GM21515 (cell line): ENCODE measurements at regions not wholly inside any gene's neighbourhood (a gene's known extent, or its start where the extent isn't known, plus 50 kb on each side); places are given as distances from the start of the nearest gene placed in this dataset.
"Not testable (repeated sequence)": the region's sequence is repeated elsewhere in the genome, so short reads cannot be mapped to it uniquely, and the experiment has no call there.

Experiments
- ATAC-seq: cut with Tn5 transposase; IDR thresholded peaks from one replicate; pipeline ENCODE4 v1.9.1; 2021; ENCODE audit not compliant: unreplicated experiment

- no peak for ATAC-seq
Measured at GRCh38 chr5:87661784-87662566, 249.2 kb upstream of the CCNH start.

- no peak for ATAC-seq
Measured at GRCh38 chr5:87653242-87653641, 240.5 kb upstream of the CCNH start.

- ATAC-seq, result no peak
Measured at GRCh38 chr5:87650284-87650683, 237.6 kb upstream of the CCNH start.

GRCh38 chr5:87649455-87649854 is 236.7 kb upstream of the CCNH start:
- no peak for ATAC-seq

- ATAC-seq, result no peak
Measured at GRCh38 chr5:87645224-87645623, 232.5 kb upstream of the CCNH start.

- no peak for ATAC-seq
Measured at GRCh38 chr5:87640902-87641301, 228.2 kb upstream of the CCNH start.

- no peak for ATAC-seq
Measured at GRCh38 chr5:87627363-87627762, 214.6 kb upstream of the CCNH start.

GRCh38 chr5:87608385-87608784 is 195.7 kb upstream of the CCNH start:
- no peak for ATAC-seq

- ATAC-seq, result no peak
Measured at GRCh38 chr5:87605663-87606062, 192.9 kb upstream of the CCNH start.

GRCh38 chr5:87599778-87600177 is 187.0 kb upstream of the CCNH start:
- no peak for ATAC-seq

GRCh38 chr5:87598460-87598859 is 185.7 kb upstream of the CCNH start:
- no peak for ATAC-seq

GRCh38 chr5:87594566-87594965 is 181.8 kb upstream of the CCNH start:
- ATAC-seq, result no peak

GRCh38 chr5:87589587-87589986 is 176.9 kb upstream of the CCNH start:
- ATAC-seq, result no peak

GRCh38 chr5:87588316-87588715 is 175.6 kb upstream of the CCNH start:
- no peak for ATAC-seq

- not testable (repeated sequence) for ATAC-seq
Measured at GRCh38 chr5:87583704-87584103, 171.0 kb upstream of the CCNH start.

GRCh38 chr5:87582149-87582548 is 169.4 kb upstream of the CCNH start:
- ATAC-seq, result no peak

- no peak for ATAC-seq
Measured at GRCh38 chr5:87581661-87582060, 168.9 kb upstream of the CCNH start.

GRCh38 chr5:87579678-87580077 is 166.9 kb upstream of the CCNH start:
- ATAC-seq, result no peak

- no peak for ATAC-seq
Measured at GRCh38 chr5:87576867-87577266, 164.1 kb upstream of the CCNH start.

GRCh38 chr5:87576306-87576705 is 163.6 kb upstream of the CCNH start:
- ATAC-seq, result not testable (repeated sequence)

- ATAC-seq, result no peak
Measured at GRCh38 chr5:87574106-87574505, 161.4 kb upstream of the CCNH start.

- ATAC-seq, result no peak
Measured at GRCh38 chr5:87572611-87573010, 159.9 kb upstream of the CCNH start.

- ATAC-seq, result no peak
Measured at GRCh38 chr5:87572090-87572489, 159.4 kb upstream of the CCNH start.
